ENCODE measurements at regions not wholly inside any gene's neighbourhood (a gene's known extent, or its start where the extent isn't known, plus 50 kb on each side); places are given as distances from the start of the nearest gene placed in this dataset.

GRCh38 chr2:192615105-192615504 lies 420.4 kb upstream of the TMEFF2 start:
- TF ChIP-seq CTCF (conservative IDR thresholded peaks at IDR 0.05) (no peak), EZH2 (IDR thresholded peaks at IDR 0.05; ENCODE audit: low read depth) (no peak)

Data from PC-9 (cell line).